ENCODE measurements at regions not wholly inside any gene's neighbourhood (a gene's known extent, or its start where the extent isn't known, plus 50 kb on each side); places are given as distances from the start of the nearest gene placed in this dataset.
"Not testable (repeated sequence)": the region's sequence is repeated elsewhere in the genome, so short reads cannot be mapped to it uniquely, and the experiment has no call there.

DNA sequence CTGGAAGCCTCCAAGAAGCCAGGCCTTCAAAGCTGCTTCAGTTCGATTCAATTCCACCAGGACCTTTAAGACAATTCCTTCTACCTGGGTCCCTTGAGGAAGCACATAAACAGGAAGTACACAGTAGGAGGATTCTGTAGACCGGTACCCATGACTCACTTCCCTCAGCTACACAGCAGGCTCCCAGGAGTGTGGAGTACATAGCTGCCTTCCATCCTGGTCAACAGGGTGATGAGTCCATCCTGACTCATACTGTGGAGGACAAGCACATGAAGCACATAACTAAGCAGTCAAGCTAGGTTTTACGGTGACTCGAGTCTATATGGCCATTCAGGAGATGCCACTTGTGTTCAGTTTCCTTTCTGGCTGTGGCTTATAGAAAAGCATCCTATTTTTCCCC lies 197.6 kb upstream of the RBM19 start:
- no peak for DNase-seq
- in situ Hi-C loops (cut with MboI; ENCODE audit: low pct_unique_long_range_greater_than_20kb, low sequenced_read_pairs), result no loop called here

DNA sequence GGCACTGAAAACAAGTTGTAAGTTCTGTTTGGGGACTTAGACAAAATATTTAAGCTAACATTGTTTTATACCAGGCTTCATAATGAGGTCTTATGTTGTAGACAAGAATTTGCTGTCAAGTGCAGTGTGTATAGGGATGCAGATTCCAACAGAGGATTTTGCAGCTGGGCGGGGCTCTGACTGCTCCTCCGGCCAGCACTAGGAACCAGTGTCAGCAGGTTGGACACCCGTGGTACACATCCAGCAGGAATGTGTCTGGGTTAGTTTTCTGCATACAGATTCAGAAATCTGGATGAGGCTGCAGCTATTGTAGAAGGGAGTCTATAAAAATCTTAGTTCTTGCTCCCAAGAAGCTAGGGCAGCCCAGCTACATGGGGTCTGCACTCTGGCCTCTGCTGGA lies 194.3 kb upstream of the RBM19 start:
- in situ Hi-C loops (cut with MboI; ENCODE audit: low pct_unique_long_range_greater_than_20kb, low sequenced_read_pairs), result no loop called here
- no peak for DNase-seq

DNA sequence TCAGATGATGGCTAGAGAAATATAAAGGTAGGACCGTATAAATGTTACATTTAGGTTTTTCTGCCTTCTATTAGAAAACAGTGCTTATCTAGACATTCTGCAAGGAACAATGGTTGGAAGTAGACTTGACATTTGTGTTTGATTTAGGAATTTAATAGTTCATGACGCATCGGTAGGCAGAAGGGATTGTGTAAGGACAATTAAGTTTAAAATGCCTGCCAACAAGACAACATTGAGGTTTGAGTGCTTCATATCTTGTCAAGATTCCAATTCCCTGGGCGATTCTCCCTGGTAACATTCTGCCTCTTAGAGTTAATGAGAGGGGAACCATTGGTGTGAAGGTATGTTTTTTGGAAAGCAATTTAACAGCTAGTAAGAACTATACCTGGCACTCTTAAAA lies 186.8 kb upstream of the RBM19 start:
- in situ Hi-C loops (cut with MboI; ENCODE audit: low pct_unique_long_range_greater_than_20kb, low sequenced_read_pairs), result no loop called here
- DNase-seq, result no peak

DNA sequence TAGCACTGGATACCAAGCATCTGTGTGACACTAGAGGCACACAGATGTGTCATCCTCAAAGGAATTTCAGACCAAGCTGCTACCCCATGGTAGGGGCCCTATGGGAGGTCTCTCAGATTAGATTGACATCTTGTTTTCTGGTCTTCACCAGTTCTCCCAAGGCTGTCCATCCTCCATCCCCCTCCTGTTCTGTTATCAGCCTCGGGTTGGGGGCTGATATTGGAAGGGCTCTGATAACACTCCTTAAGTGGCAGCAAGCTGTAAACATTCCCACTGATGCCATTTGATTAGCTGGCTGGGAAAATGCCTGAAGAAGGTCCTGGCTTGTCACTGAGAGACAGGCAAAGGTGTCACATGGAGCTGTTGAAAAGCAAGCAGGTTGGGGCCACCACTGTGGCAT lies 185.9 kb upstream of the RBM19 start:
- DNase-seq, result no peak
- in situ Hi-C loops (cut with MboI; ENCODE audit: low pct_unique_long_range_greater_than_20kb, low sequenced_read_pairs), result no loop called here

DNA sequence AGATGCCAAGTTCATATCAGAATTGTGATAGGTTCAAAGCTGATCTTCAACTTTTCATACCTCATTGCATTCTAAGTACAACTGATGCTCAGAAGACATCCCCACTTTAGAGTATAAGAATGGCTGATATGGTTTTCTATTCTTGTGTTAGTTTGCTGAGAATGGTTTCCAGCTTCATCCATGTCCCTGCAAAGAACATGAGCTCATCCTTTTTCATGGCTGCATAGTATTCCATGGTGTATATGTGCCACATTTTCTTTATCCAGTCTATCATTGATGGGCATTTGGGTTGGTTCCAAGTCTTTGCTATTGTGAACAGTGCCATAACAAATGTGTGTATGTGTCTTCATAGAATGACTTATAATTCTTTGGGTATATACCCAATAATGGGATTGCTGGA lies 184.5 kb upstream of the RBM19 start:
- DNase-seq; in situ Hi-C loops (cut with MboI; ENCODE audit: low pct_unique_long_range_greater_than_20kb, low sequenced_read_pairs): not testable (repeated sequence)

DNA sequence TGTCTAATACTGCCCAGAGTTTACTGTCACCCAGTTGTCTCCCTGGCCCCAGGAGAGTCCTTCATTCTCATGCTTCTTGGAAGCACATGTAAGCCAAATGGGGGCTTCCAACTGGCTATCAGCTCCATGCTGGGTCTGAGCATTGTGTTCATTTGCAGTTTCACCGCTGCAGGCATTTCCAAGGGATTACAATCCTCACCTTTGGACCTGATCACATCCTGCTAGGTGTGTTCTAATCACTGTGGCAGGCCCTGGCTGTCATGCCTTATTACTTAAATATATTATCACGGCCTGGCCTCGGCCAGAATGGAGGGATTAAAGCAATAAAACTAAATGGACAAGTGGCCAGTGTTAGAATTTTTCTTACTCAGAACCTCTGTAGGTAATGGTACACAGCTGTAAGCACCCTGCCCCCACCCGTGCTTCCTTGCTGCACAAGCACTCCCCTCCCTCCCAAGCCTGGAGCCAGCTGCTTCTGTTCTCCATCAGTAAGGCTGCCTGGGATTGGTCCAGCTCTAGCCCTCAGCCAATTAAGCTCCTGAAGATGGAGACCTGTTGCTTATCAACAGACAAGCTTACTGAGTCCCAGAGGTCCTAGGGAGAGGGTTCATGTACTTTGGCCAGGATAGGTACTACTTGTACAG lies 175.9 kb upstream of the RBM19 start:
- no peak for DNase-seq
- in situ Hi-C loops (cut with MboI; ENCODE audit: low pct_unique_long_range_greater_than_20kb, low sequenced_read_pairs), result no loop called here

DNA sequence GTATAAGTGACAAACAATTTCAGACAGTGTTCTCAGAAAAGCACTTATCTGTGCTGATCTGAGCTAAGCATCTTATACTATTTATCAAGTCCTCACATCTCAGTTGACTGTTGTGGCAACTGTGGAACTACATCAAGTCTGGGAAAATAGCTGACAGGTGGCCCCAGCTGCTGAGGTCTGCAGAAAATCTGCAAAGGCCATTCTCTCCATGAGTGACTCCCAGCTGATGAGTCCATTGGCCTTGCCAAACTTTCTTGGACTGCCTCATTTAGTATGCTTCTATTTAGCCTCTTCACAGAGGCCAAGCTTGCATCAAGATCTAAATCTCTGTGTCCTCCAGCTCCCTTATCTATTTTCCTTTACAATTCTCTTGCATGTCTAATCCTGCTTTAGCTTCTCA lies 174.5 kb upstream of the RBM19 start:
- no peak for DNase-seq
- in situ Hi-C loops (cut with MboI; ENCODE audit: low pct_unique_long_range_greater_than_20kb, low sequenced_read_pairs), result no loop called here

DNA sequence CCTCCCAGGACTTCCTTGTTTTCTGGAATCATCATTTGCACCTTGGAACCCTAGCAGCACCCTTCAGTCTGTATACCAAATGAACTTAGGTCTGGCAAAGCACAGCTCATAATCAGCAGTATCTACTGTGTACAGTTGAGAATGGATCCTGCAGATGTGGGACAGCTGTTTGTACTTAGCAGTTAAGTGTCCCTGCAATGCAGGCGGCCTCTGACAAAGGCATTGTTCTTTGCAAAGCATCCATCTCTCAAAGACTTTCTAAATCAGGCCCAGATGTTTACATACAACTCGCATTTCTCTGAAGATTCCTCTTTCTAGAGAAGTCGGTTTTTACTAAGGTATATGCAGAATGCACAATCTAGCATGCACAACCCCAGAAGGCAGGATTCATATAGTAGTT lies 170.5 kb upstream of the RBM19 start:
- in situ Hi-C loops (cut with MboI; ENCODE audit: low pct_unique_long_range_greater_than_20kb, low sequenced_read_pairs), result no loop called here
- no peak for DNase-seq

DNA sequence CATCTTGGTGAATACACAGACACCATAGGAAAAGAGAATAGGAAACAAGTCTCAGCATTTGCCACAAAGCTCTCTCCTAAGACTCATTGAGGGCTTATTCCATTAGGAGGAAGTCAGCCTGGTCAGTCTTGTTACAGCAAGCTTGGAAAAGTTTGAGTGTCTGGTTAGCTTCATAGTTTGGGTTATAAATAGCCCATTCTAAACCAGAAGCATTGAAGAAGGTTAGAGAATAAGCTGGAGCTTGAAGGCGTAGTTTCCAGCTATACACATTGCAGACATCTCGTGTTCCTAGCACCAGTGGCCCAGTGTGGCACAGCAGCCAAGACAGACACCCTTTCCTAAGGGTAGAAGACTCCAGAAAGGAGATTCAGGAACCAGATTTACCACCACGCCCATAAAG lies 168.8 kb upstream of the RBM19 start:
- DNase-seq, result no peak
- in situ Hi-C loops (cut with MboI; ENCODE audit: low pct_unique_long_range_greater_than_20kb, low sequenced_read_pairs), result no loop called here

DNA sequence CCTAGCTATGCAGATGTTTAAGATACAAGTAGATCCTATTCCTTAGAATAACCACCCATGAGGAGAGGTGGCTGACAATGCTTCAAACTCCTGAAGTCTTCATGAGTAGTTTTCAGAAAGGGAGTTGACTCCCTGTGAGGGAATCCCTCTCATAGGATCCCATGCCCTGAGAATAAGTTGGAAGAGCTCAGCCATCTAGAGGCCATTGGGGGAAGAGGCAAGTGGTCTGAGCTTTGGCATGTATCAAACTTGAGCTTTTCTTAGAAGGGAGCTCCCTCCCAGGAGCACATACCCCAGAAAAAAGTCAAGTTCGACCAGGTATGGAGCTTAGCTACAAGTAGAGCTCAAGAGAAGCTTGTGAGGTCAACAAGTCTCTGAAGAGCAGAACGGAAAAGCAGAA lies 165.7 kb upstream of the RBM19 start:
- in situ Hi-C loops (cut with MboI; ENCODE audit: low pct_unique_long_range_greater_than_20kb, low sequenced_read_pairs), result no loop called here
- DNase-seq, result no peak

DNA sequence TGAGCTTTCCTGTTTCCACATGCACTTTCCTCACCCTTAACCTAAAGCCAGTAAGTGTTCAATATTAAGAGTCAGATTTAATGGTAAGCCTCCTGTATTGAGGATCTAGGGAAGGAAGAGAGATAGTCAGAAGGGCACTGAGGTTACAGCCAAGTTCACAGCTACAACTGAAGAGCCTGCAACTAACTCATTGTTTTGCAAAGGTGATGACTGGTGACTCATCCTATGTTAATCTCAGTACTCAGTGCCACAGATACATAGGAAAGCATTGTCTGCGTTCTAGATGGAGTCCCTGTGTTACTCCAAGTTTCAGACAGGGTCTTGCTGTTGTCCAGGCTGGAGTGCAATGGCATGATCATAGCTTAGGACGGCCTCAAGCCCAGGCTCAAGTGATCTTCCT lies 157.0 kb upstream of the RBM19 start:
- no peak for DNase-seq
- in situ Hi-C loops (cut with MboI; ENCODE audit: low pct_unique_long_range_greater_than_20kb, low sequenced_read_pairs), result no loop called here

DNA sequence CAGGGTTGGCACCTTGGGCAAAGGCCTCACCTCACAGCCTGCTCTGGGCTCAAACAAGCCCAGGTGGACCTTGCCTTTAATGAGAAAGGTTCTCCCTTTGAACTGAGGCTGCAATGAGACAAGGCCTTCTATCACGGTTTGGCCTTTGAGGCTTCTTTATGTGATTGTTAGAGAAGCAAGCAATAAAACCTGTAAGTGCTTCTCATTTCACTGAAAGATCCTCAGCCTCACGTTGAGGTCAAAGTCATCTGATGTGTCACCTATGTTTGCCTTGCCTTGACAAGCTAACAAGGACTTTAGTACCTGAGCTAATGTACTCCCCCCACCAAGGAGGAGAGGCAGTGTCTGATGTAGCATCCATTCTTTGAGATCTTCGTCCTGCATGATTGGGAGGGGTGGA lies 155.9 kb upstream of the RBM19 start:
- DNase-seq, result no peak
- in situ Hi-C loops (cut with MboI; ENCODE audit: low pct_unique_long_range_greater_than_20kb, low sequenced_read_pairs), result no loop called here

DNA sequence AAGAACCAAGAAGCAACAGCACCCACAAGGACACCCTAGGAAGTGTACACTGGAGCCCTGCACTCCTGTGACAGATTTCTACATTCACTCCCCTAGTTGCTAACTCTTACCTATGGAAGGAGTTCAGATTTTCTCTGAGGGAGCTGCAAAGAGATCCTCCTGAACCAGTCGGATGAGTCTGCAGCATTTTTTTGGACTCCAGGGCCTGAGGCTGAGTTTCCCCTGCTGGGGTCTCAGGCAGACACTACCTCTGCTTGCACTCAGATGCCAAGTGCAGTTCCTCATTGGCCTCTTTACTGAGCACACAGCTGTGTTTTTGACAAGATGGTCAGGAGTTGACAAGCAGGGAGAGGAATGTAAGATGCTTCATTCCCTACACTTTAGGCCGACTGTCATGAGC lies 153.2 kb upstream of the RBM19 start:
- in situ Hi-C loops (cut with MboI; ENCODE audit: low pct_unique_long_range_greater_than_20kb, low sequenced_read_pairs), result no loop called here
- DNase-seq, result no peak

DNA sequence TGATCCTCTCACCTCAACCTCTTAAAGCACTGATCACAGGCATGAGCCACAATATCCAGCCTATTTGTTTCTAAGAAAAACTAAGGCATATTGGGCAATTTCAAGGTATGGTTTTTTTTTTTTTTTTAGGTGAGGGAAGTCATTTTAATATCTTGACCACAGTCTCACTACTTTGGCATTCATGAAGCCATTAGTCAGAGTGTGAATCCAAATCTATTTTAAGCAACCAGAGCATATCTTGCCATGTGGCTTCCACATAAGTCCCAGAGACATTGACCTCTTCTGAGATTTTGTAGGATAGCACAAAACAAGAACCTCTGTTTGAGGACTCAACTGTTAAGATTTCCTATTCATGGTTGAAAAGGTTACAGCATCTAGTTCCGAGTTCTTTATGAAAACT lies 130.3 kb upstream of the RBM19 start:
- DNase-seq, result no peak
- in situ Hi-C loops (cut with MboI; ENCODE audit: low pct_unique_long_range_greater_than_20kb, low sequenced_read_pairs), result no loop called here

DNA sequence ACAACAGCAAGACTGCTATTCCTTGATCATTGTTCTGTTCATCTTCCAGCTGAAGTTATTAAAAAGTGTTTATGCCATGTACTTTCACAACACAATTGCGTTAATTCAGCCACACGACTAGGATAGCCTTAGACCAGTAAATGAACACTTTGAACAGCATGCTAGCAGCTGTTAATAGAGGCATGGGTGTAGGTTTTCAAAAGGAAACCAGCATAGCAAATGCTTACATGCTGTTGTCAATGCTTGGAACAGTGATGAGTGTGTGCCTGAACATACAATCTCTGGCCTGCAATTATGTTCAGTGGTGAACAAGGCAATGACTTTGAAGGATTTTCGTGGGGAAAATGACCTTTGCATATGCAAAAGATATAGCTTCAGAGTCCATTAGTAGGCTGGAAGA lies 127.4 kb upstream of the RBM19 start:
- in situ Hi-C loops (cut with MboI; ENCODE audit: low pct_unique_long_range_greater_than_20kb, low sequenced_read_pairs), result no loop called here
- DNase-seq, result no peak

DNA sequence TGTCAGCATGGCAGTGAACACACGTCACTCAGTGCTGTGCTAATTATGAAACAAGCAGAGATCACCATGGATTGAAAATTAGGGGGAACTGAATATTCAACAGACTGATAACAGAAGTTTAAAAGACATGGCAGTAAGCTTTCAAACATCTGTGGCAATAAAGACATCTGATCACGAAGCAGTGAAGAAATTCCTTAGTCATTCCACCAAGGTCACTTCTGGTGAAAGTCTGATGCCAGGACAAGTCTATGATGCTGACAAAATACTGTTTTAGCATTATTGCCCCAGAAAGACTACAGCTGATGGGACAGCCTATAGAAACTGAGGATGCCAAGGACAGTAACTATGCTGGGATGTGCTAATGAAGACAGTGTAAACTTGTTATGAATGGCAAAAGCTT lies 126.9 kb upstream of the RBM19 start:
- no peak for DNase-seq
- in situ Hi-C loops (cut with MboI; ENCODE audit: low pct_unique_long_range_greater_than_20kb, low sequenced_read_pairs), result no loop called here

DNA sequence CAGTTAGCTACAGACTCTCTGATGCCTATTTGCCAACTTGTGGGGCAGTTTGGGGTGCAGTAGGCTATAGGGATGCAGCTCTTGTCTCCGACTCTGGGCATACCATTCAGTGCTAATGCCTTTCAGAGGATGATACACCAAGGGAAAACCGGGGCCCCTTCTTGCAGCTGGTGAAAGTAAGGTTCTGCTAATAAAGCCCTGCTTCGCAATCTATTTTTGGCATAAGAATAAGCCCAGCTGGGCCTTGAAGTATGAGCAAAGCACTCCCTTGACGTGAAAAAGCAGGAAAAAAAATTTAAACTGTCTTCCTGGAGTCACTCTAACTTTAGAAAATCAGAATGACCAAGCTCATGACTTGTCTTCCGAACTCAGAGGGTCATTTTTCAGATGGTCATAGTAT lies 124.1 kb upstream of the RBM19 start:
- in situ Hi-C loops (cut with MboI; ENCODE audit: low pct_unique_long_range_greater_than_20kb, low sequenced_read_pairs), result no loop called here
- no peak for DNase-seq

DNA sequence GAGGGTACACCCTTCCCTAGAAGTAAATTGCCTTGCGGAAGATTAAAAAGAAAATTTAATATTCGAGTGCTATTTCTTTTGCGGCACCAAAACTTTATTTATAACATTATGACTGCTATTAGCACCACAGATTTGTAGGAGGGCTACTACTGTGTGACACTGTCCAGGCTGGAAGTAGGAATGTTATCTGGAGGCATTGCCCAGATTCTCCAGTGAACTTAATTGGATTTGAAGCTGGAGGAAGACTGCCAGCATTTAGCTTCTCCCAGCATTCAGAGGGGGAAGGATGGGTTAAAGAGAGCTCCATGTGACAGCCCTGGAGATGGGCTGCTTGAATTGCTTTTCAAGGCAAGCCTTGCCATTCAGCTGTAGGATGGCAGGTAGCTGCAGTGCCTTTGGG lies 107.0 kb upstream of the RBM19 start:
- in situ Hi-C loops (cut with MboI; ENCODE audit: low pct_unique_long_range_greater_than_20kb, low sequenced_read_pairs), result no loop called here

DNA sequence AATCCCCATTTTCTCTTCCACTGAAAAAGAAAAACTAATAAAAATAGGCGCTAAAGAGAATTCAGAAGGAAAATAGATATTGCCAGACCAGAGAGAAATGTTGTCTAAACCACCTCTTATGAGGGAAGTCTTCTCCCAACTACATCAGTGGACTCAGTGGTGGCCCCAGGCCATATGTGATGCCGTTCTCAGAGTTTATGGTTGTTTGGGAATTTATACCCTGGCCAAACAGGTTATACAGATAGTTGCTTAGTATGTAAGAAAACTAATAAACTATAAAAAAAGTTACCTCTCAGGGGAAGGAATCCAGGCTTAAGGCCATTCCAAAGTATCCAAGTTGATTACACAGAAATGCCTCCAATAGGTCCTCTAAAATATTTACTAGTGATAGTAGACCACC lies 103.4 kb upstream of the RBM19 start:
- DNase-seq, result no peak
- in situ Hi-C loops (cut with MboI; ENCODE audit: low pct_unique_long_range_greater_than_20kb, low sequenced_read_pairs), result no loop called here

More for the DNA sequence above, 107.0 kb upstream of the RBM19 start:
- DNase-seq, result no peak

DNA sequence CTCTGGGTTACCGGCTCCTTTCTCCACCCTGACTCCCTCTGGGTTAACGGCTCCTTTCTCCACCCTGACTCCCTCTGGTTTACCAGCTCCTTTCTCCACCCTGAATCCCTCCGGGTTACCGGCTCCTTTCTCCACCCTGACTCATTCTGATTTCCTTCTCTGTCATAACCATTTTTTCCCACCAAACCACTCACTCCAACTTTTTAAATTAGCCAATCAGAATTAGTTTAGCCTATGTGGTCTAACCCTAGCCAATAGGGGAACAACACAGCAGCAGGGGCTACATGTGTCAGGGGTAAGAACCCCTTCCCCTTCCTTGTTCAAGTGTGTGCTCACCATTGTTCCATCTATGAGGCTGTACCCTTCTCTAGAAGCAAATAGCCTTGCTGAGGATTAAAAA lies 98.4 kb upstream of the RBM19 start:
- in situ Hi-C loops (cut with MboI; ENCODE audit: low pct_unique_long_range_greater_than_20kb, low sequenced_read_pairs), result no loop called here
- DNase-seq, result no peak

DNA sequence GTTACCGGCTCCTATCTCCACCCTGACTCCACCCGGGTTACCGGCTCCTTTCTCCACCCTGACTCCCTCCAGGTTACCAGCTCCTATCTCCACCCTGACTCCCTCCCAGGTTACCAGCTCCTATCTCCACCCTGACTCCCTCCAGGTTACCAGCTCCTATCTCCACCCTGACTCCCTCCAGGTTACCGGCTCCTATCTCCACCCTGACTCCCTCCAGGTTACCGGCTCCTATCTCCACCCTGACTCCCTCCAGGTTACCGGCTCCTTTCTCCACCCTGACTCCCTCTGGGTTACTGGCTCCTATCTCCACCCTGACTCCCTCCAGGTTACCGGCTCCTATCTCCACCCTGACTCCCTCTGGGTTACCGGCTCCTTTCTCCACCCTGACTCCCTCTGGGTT lies 97.9 kb upstream of the RBM19 start:
- in situ Hi-C loops (cut with MboI; ENCODE audit: low pct_unique_long_range_greater_than_20kb, low sequenced_read_pairs); DNase-seq: not testable (repeated sequence)

DNA sequence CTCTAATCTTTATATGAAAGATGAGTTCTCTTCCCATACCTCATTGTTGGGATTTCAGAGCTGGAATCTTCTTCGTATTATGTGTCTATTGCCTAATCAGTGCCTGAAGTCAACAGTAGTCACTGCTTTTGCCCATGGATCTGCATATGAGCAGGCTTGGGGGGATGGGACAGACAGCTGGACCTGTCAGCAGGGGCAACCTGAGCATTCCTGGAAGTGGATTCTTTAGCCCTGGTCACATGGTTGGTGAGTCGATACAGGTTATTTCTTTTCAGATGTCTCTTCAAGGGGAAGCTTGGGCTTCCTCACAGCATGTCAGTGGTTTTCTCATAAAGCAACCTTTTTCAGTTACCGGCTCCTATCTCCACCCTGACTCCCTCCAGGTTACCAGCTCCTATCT lies 97.3 kb upstream of the RBM19 start:
- DNase-seq, result no peak
- in situ Hi-C loops (cut with MboI; ENCODE audit: low pct_unique_long_range_greater_than_20kb, low sequenced_read_pairs), result no loop called here

Data from KBM-7 (cell line).